ENCODE measurements at regions not wholly inside any gene's neighbourhood (a gene's known extent, or its start where the extent isn't known, plus 50 kb on each side); places are given as distances from the start of the nearest gene placed in this dataset.

DNA sequence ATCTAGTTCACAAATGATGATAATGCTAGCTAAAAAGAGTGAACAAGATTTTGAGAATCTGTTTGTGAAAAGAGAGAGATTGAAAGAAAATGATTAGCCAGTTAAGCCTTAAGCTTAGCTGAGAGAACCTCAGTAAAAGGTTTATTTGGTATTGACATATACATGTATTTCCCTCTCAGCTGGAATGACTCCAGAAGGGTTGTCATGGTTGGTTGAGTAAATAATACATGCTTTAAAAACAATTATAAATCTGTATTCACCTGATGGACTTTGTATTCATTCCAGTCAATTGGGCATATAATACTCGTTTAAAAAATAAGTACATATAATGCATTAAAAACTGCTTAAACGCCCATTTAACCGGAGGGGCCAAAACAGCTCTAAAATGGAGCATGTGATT is 181.4 kb downstream of the GRB14 start:
- DNase-seq = no peak

DNA sequence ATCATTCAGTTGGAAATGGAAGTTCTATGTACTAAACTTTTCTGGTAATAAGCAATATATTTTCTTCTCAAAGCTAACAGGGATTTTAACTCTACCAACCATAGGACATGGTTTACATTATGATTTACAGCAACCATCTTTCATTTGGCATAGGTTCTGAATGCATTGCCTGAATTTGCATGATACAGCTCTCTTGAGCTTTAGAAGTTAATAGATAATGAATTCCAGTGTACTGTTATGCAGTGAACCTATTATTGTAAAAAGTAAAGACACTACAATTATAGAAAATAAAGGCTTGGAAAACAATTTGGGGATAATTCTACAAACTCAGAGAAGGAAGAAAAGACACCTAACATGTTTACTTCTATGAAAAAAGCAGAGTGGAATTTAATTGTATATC is 182.0 kb downstream of the GRB14 start:
- no peak for DNase-seq

DNA sequence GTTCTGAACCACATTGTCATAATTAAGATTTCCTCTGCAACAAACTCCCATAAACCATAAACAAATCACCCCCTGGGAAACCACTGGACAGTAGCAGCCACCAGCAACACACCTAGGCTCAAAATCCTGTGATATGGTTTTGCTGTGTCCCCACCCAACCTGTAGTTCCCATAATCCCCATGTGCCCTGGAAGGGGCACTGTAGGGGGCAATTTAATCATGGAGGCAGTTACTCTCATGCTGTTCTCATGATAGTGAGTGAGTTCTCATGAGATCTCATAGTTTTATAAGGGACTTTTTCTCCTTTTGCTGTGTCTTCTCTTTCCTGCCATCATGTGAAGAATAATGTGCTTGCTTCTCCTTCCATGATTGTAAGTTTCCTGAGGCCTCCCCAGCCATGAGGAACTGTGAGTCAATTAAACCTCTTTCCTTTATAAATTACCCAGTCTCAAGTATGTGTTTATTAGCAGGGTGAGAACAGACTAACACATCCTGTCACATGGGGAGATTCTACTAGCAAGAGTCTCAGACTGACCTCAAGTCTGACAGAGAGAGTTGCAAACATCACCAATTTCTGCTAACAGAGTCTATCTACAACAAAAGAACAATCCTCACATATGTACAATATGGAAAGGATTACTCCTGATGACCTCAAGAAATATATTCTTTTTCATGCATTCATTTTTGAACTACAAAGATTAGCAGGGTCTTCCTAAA is 182.6 kb downstream of the GRB14 start:
- DNase-seq = no peak

GRCh38 chr2:164436131-164436530 is 185.2 kb downstream of the GRB14 start:
- no peak for DNase-seq

GRCh38 chr2:164430166-164430783 is 191.0 kb downstream of the GRB14 start:
- peak; percentile 36 for DNase-seq

DNA sequence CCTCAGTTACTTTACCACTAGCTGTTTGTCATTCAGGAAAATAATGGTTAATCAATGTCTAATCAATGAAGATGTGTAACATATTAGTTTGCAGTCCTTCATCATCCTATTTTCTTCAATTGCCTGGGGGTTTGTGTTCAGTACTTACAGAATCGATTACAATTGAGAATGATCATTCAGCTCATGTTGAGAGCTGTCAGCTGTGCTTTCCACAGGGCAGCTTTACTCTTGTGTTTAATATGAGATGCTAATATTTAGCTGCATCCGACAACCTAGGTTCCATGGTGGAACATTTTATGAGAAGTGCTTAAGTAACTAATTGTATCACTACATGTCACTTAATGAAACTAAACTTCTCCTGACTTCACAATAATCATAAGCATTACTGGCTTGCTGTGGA is 191.9 kb downstream of the GRB14 start:
- no peak for DNase-seq

GRCh38 chr2:164427111-164427510 is 194.2 kb downstream of the GRB14 start:
- DNase-seq = no peak

DNA sequence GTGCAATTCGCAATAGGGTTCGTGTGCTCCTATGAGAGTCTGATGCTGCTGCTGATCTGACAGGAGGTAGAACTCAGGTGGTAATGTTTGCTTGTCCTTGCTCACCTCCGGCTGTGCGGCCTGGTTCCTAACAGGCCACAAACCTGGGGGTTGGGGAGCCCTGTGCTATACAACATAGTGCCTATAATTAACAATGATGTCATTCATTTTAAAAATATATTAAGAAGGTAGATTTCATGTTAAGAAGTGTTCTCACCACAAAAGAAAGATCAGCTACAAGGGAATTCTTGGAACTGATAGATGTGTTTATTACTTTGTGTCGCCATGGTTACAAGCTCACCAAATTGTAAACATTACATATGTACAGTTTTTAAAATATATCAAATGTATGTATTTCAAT is 200.5 kb downstream of the GRB14 start:
- no peak for DNase-seq

DNA sequence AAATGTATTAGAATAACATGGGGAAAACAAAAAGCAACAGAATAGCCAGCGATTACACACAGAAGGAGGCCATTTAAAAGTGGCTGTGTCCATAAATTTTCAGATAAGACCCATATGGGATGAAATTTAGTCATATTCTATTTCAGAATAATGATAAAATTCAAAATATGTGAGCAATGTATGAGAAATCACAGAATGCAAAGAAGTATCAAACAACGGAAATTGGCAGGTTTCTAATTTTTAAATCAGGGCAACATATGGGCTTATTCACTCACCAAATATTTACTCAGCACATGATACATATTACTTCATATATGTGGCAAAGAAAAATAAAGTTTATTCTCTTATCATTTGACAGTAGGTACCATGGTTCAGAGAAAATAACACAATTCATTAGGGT is 208.5 kb downstream of the GRB14 start:
- DNase-seq = no peak

DNA sequence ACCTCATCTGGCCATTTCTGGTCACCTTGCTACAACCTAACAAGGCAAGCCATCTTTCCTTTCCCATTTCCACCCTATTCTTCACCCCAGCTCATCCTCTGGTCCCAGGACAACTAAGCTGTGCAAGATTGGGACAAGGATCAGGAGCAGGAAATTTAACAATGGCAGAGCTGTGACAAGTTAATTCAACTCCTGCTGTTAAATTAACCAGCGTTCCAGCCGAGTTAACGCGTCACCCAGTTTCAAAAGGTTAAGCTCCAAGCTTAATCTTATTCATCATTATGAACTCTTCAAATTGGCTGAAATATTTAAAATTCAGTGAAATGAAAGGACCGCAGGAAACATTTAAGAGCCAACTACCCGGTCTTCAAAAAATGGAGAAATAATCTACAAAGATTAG is 231.9 kb downstream of the GRB14 start:
- DNase-seq = no peak

GRCh38 chr2:164388511-164388910 is 232.8 kb downstream of the GRB14 start:
- no peak for DNase-seq

DNA sequence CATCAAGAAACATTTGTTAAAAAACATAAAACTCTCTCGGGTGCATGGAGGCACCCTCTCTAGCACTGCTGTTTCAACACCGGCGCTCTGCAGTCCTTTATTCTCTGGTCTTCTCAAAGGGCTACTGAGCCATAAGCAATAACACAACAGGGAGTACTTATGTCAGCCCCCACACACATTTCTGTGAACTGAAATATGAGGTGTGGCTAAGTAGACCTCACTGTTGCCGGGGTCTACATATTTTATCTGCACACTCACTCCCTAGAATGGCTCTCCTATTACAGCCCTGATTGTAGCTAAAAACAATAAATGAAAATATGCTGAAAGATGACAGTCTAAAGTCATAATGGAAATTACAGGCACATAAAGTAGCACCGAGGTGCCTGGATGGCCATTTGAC is 235.1 kb downstream of the GRB14 start:
- DNase-seq = no peak

- no peak for DNase-seq
These were observed 236.8 kb downstream of the GRB14 start for GRCh38 chr2:164384434-164384833.

DNA sequence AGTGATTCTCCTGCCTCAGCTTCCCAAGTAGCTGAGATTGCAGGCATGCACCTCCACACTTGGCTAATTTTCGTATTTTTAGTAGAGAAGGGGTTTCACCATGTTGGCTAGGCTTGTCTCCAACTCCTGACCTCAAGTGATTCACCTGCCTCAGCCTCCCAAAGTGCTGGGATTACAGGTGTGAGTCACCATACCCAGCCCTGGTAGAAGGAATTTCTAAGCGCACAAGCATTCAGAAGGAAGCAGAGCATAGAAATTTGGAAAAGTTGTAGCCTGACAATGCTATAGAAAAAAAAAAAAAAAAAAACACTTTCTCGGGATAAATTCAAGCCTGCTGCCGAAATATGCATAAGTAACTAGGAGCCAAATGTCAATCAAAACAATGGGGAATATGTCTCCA is 249.4 kb downstream of the GRB14 start:
- DNase-seq = no peak

DNA sequence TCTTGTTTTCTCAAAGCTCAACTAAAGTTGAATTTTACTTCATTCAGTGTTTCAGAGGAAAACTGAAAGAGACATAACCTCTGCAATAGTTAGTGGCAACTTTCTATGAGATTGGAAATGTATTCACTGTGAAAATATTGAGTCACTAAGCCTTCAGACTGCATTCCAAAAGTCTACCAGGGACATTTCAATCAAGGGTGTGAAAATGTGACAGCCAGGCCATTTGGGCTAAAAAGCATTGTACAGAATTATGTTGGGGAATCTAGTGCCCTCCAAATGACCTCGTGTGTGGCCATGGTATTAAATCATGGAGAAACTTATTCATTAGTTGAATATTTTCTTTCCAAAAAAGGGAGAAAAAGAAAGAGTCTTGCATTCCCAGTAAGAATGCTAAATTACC is 251.9 kb downstream of the GRB14 start:
- no peak for DNase-seq

DNA sequence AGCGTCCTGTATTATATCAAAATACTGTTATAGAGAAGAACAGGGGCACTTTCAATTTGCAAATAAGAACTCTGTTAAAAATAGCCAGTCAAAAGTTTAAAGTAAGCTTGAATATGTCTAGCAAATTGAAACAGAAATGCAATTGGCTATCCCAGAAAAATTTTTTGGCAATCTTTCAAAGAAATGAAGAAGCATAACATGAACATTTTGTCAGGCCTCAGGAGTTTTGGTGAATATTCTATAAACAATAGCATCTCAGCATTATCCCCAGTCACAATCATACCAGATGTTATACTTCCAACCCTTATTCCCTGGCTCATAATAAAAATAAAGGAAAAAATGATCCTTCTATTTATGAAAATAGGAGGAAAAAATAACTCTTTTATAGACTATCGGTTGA is 252.4 kb downstream of the GRB14 start:
- DNase-seq = no peak

- no peak for DNase-seq
These were observed 257.6 kb downstream of the GRB14 start for GRCh38 chr2:164363646-164364045.

- DNase-seq = no peak
These were observed 269.7 kb downstream of the GRB14 start for GRCh38 chr2:164351536-164351935.

- no peak for DNase-seq
These were observed 285.3 kb downstream of the GRB14 start for GRCh38 chr2:164335947-164336346.

DNA sequence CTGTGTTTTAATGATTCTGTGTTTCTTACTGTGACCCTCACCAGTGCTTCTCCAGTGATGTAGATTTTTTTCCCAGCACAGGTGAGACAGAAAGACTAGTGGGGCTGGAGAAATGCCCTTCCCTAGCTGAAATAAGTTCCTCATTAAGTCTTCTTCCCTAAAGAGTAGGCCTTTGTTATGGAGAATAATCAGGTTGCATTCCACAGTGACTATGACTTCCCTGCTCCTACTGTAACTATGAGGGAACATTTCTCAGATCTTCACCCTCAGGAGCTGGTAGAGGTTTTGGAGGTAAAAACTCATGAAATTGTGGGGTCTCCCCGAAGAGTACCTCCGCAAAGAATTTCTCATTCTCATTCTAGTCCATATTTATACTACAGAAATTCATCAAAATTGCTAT is 286.2 kb downstream of the GRB14 start:
- no peak for DNase-seq

DNA sequence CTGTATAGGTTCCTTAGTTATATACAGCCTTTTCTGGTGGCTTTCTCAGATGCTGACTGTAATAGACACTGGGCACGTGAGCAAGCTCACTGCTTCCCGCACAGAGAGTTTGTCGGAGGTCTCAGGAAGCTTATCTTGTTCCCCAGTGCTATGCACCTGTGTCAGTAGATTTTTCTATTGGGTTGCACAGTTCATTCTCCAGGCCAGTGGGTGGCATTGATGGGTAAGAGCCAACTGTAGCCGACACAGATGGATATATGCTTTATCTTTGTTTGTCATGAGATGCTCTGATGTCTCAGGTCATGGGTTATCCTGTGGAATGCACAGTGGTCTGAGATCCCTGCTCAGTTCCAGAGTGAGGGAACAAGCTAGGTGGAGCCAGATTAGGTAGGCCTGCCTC is 293.0 kb downstream of the GRB14 start:
- no peak for DNase-seq

DNA sequence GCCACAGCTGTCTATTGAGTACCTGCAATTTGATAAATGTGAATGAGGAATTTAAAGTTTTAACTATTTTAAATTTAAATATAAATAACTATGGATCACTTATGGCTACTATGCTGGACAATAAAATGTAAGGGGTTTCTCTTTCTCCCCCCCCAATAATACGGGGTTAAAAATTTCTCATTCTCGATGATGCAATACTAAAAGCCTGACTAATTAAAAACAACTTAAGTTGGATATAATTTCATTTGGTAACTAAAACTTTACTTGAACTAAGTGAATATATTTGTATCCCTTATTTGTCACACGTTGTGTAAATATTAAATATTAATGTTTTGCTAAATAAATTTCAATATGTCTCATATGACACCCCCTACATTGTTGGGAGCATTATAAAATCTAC is 297.3 kb downstream of the GRB14 start:
- DNase-seq = no peak

GRCh38 chr2:164314148-164314547 is 307.1 kb downstream of the GRB14 start:
- DNase-seq = peak; percentile 29

GRCh38 chr2:164306872-164307271 is 314.4 kb downstream of the GRB14 start:
- no peak for DNase-seq

GRCh38 chr2:164302786-164303185 is 318.5 kb downstream of the GRB14 start:
- DNase-seq = no peak

All from NCI-H1694 (cell line).